H1 (cell line): ENCODE measurements at regions not wholly inside any gene's neighbourhood (a gene's known extent, or its start where the extent isn't known, plus 50 kb on each side); places are given as distances from the start of the nearest gene placed in this dataset.

Experiments used
- CREB1 ChIP-seq: IDR thresholded peaks from 2 replicates; pipeline ENCODE4 v1.6.1; 2012; ENCODE audit warnings: inconsistent platforms
- CTCF ChIP-seq, 3 experiments: IDR thresholded peaks; 1 replicate in 2 of 3; 2 replicates in 1 of 3; pipeline versions ENCODE4 v1.5.1 to v1.6.1; 2011; ENCODE audit warnings: low read length in 3 of 3, mild to moderate bottlenecking in 3 of 3, inconsistent platforms in 2 of 3, low read depth in 1 of 3, moderate library complexity in 1 of 3; ENCODE audit not compliant: insufficient read depth in 1 of 3; ENCODE audit errors: control extremely low read depth in 1 of 3

GRCh38 chr12:92356425-92356824, 210.8 kb upstream of the BTG1 start:
- TF ChIP-seq CTCF (IDR thresholded peaks at IDR 0.05; ENCODE audit: control extremely low read depth in 1 of 3, insufficient read depth in 1 of 3, low read depth in 1 of 3, low read length in 3 of 3) = no peak
- no peak for TF ChIP-seq CREB1
